Astrocyte (in vitro differentiated cells and primary cell): ENCODE measurements at regions not wholly inside any gene's neighbourhood (a gene's known extent, or its start where the extent isn't known, plus 50 kb on each side); places are given as distances from the start of the nearest gene placed in this dataset.

Source experiments
- CTCF ChIP-seq: IDR thresholded peaks from 2 replicates; pipeline ENCODE4 v1.5.1; 2011; ENCODE audit warnings: low read depth, mild to moderate bottlenecking, inconsistent platforms, low read length, moderate library complexity; ENCODE audit not compliant: insufficient read depth
- EZH2 ChIP-seq: IDR thresholded peaks from 2 replicates; pipeline ENCODE4 v1.6.1; 2012; ENCODE audit warnings: mild to moderate bottlenecking, low read length, inconsistent platforms; ENCODE audit not compliant: insufficient read depth

DNA sequence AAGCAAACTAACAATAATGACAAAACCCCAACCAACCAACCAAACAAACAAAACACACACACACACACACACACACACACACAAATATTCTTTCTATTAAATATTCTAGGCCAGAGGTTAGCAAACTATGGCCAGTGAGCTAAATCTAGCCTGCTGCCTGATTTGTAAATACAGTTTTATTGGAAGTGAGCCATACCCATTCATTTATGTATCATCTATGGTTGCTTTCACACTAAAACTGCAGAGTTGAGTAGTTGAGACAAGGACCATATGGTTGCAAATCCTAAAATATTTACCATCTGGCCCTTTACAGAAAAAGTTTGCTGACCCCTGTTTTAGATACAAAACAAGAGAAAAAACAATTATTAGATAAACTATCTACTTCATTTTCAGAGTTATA is 620.5 kb upstream of the SEMA6A start:
- TF ChIP-seq EZH2 (no peak), CTCF (no peak)
